Activated naive CD8-positive, alpha-beta T cell (primary cell): ENCODE measurements at regions not wholly inside any gene's neighbourhood (a gene's known extent, or its start where the extent isn't known, plus 50 kb on each side); places are given as distances from the start of the nearest gene placed in this dataset.

ENCODE experiments used
- H3K27ac Mint-ChIP-seq: one replicate; pipeline ENCODE4 v1.8.0; 2021; ENCODE audit warnings: mixed read lengths
- H3K27me3 Mint-ChIP-seq: one replicate; pipeline ENCODE4 v1.8.0; 2021; ENCODE audit warnings: mixed read lengths
- H3K36me3 Mint-ChIP-seq: one replicate; pipeline ENCODE4 v1.8.0; 2021; ENCODE audit warnings: mixed read lengths
- H3K4me1 Mint-ChIP-seq: one replicate; pipeline ENCODE4 v1.8.0; 2021; ENCODE audit warnings: low read depth, mixed read lengths
- H3K4me3 Mint-ChIP-seq: one replicate; pipeline ENCODE4 v1.8.0; 2021; ENCODE audit warnings: mild to moderate bottlenecking, mixed read lengths
- H3K9me3 Mint-ChIP-seq: one replicate; pipeline ENCODE4 v1.8.0; 2021; ENCODE audit warnings: low read depth, mixed read lengths

- Mint-ChIP-seq H3K4me1 (no peaks in the 10 kb centered on the region), H3K27me3 (no peaks in the 10 kb centered on the region), H3K4me3 (no peak overlapping the region), H3K27ac (no peak overlapping the region), H3K36me3 (no peaks in the 10 kb centered on the region), H3K9me3 (peaks cover 4% of the 10 kb centered on the region)
Measured at GRCh38 chr1:232194424-232194823, 435.5 kb downstream of the SIPA1L2 start.

- Mint-ChIP-seq H3K4me3 (no peak overlapping the region), H3K27me3 (no peaks in the 10 kb centered on the region), H3K27ac (no peak overlapping the region), H3K36me3 (no peaks in the 10 kb centered on the region), H3K9me3 (peaks cover 4% of the 10 kb centered on the region), H3K4me1 (no peaks in the 10 kb centered on the region)
Measured at GRCh38 chr1:232193451-232193783, 436.5 kb downstream of the SIPA1L2 start.

GRCh38 chr1:232192781-232193450, 437.0 kb downstream of the SIPA1L2 start:
- H3K27ac Mint-ChIP-seq, result no peak overlapping the region

GRCh38 chr1:232191560-232191959, 438.4 kb downstream of the SIPA1L2 start:
- H3K9me3 Mint-ChIP-seq, result peaks cover 4% of the 10 kb centered on the region

More at GRCh38 chr1:232192781-232193450, 437.0 kb downstream of the SIPA1L2 start:
- H3K4me3 Mint-ChIP-seq, result no peak overlapping the region
- H3K27me3 Mint-ChIP-seq, result peaks cover 1% of the 10 kb centered on the region
- no peaks in the 10 kb centered on the region for H3K4me1 Mint-ChIP-seq
- H3K36me3 Mint-ChIP-seq, result no peaks in the 10 kb centered on the region
- peaks cover 4% of the 10 kb centered on the region for H3K9me3 Mint-ChIP-seq

GRCh38 chr1:232188318-232188717, 441.6 kb downstream of the SIPA1L2 start:
- no peak overlapping the region for H3K27ac Mint-ChIP-seq
- H3K4me1 Mint-ChIP-seq, result no peaks in the 10 kb centered on the region
- no peaks in the 10 kb centered on the region for H3K36me3 Mint-ChIP-seq
- peaks cover 4% of the 10 kb centered on the region for H3K9me3 Mint-ChIP-seq
- H3K27me3 Mint-ChIP-seq, result peaks cover 1% of the 10 kb centered on the region
- H3K4me3 Mint-ChIP-seq, result no peak overlapping the region

More at GRCh38 chr1:232191560-232191959, 438.4 kb downstream of the SIPA1L2 start:
- H3K27me3 Mint-ChIP-seq, result peaks cover 1% of the 10 kb centered on the region
- H3K4me1 Mint-ChIP-seq, result no peaks in the 10 kb centered on the region
- H3K4me3 Mint-ChIP-seq, result no peak overlapping the region
- H3K27ac Mint-ChIP-seq, result no peak overlapping the region
- H3K36me3 Mint-ChIP-seq, result no peaks in the 10 kb centered on the region

- H3K27me3 Mint-ChIP-seq, result peaks cover 1% of the 10 kb centered on the region
- no peak overlapping the region for H3K4me3 Mint-ChIP-seq
- H3K4me1 Mint-ChIP-seq, result no peaks in the 10 kb centered on the region
- no peak overlapping the region for H3K27ac Mint-ChIP-seq
- no peaks in the 10 kb centered on the region for H3K9me3 Mint-ChIP-seq
- no peaks in the 10 kb centered on the region for H3K36me3 Mint-ChIP-seq
Measured at GRCh38 chr1:232186931-232187330, 443.0 kb downstream of the SIPA1L2 start.

GRCh38 chr1:232184561-232185530, 445.1 kb downstream of the SIPA1L2 start:
- H3K36me3 Mint-ChIP-seq, result no peaks in the 10 kb centered on the region
- no peaks in the 10 kb centered on the region for H3K4me1 Mint-ChIP-seq
- H3K4me3 Mint-ChIP-seq, result no peak overlapping the region
- H3K27ac Mint-ChIP-seq, result no peak overlapping the region
- H3K27me3 Mint-ChIP-seq, result peaks cover 1% of the 10 kb centered on the region
- H3K9me3 Mint-ChIP-seq, result no peaks in the 10 kb centered on the region

- Mint-ChIP-seq H3K4me1 (no peaks in the 10 kb centered on the region), H3K27ac (no peak overlapping the region), H3K9me3 (no peaks in the 10 kb centered on the region), H3K36me3 (no peaks in the 10 kb centered on the region), H3K27me3 (peaks cover 1% of the 10 kb centered on the region), H3K4me3 (no peak overlapping the region)
Measured at GRCh38 chr1:232183802-232184201, 446.1 kb downstream of the SIPA1L2 start.

GRCh38 chr1:232183266-232183800, 446.6 kb downstream of the SIPA1L2 start:
- Mint-ChIP-seq H3K27ac (no peak overlapping the region), H3K27me3 (peaks cover 1% of the 10 kb centered on the region), H3K4me1 (no peaks in the 10 kb centered on the region), H3K36me3 (no peaks in the 10 kb centered on the region), H3K4me3 (no peak overlapping the region), H3K9me3 (no peaks in the 10 kb centered on the region)

- Mint-ChIP-seq H3K27ac (no peak overlapping the region), H3K36me3 (no peaks in the 10 kb centered on the region), H3K4me3 (no peak overlapping the region), H3K9me3 (no peaks in the 10 kb centered on the region), H3K27me3 (no peaks in the 10 kb centered on the region), H3K4me1 (no peaks in the 10 kb centered on the region)
Measured at GRCh38 chr1:232182236-232182635, 447.7 kb downstream of the SIPA1L2 start.

GRCh38 chr1:232180779-232181136, 449.2 kb downstream of the SIPA1L2 start:
- Mint-ChIP-seq H3K27ac (no peak overlapping the region), H3K36me3 (no peaks in the 10 kb centered on the region), H3K27me3 (no peaks in the 10 kb centered on the region), H3K9me3 (no peaks in the 10 kb centered on the region), H3K4me1 (no peaks in the 10 kb centered on the region), H3K4me3 (no peak overlapping the region)

- peaks cover 2% of the 10 kb centered on the region for H3K27me3 Mint-ChIP-seq
- H3K4me3 Mint-ChIP-seq, result no peak overlapping the region
- no peaks in the 10 kb centered on the region for H3K9me3 Mint-ChIP-seq
- H3K4me1 Mint-ChIP-seq, result no peaks in the 10 kb centered on the region
- no peaks in the 10 kb centered on the region for H3K36me3 Mint-ChIP-seq
- H3K27ac Mint-ChIP-seq, result no peak overlapping the region
Measured at GRCh38 chr1:232179896-232180778, 449.8 kb downstream of the SIPA1L2 start.

- Mint-ChIP-seq H3K4me3 (no peak overlapping the region), H3K27me3 (peaks cover 4% of the 10 kb centered on the region), H3K36me3 (no peaks in the 10 kb centered on the region), H3K9me3 (no peaks in the 10 kb centered on the region), H3K4me1 (no peaks in the 10 kb centered on the region), H3K27ac (no peak overlapping the region)
Measured at GRCh38 chr1:232178191-232178590, 451.7 kb downstream of the SIPA1L2 start.

GRCh38 chr1:232177438-232177837, 452.5 kb downstream of the SIPA1L2 start:
- no peak overlapping the region for H3K4me3 Mint-ChIP-seq
- H3K36me3 Mint-ChIP-seq, result no peaks in the 10 kb centered on the region
- no peak overlapping the region for H3K27ac Mint-ChIP-seq
- peaks cover 3% of the 10 kb centered on the region for H3K4me1 Mint-ChIP-seq
- H3K9me3 Mint-ChIP-seq, result no peaks in the 10 kb centered on the region
- H3K27me3 Mint-ChIP-seq, result peaks cover 4% of the 10 kb centered on the region
